Neural progenitor cell (in vitro differentiated cells): ENCODE measurements at regions not wholly inside any gene's neighbourhood (a gene's known extent, or its start where the extent isn't known, plus 50 kb on each side); places are given as distances from the start of the nearest gene placed in this dataset.

ENCODE experiments used
- EZH2 ChIP-seq: fragments of 200-600 bp; sonication (generic); IDR thresholded peaks from 2 replicates; pipeline ENCODE4 v1.6.1; 2017; ENCODE audit warnings: antibody characterized with exemption, mild to moderate bottlenecking, moderate library complexity
- TF ChIP-seq, protein P1 (sequence below): fragments of 200-600 bp; sonication (generic); IDR thresholded peaks from 2 replicates; pipeline ENCODE4 v1.5.1; 2017; ENCODE audit warnings: antibody characterized with exemption, mild to moderate bottlenecking

DNA sequence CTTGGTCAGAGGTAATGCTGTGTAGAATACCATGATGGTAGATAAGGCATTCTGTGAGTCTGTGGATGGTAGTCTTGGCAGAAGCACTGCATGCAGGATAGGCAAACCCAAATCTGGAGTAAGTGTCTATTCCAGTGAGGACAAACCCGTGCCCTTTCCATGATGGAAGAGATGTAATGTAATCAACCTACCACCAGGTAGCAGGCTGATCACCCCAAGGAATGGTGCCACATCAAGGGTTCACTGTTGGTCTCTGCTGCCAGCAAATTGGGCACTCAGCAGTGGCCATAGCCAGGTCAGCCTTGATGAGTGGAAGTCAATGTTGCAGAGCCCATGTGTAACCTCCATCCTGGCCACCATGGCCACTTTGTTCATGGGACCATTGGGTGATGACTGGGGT lies 155.0 kb downstream of the RAP2A start:
- TF ChIP-seq EZH2 = no peak
- TF ChIP-seq, protein P1, sequence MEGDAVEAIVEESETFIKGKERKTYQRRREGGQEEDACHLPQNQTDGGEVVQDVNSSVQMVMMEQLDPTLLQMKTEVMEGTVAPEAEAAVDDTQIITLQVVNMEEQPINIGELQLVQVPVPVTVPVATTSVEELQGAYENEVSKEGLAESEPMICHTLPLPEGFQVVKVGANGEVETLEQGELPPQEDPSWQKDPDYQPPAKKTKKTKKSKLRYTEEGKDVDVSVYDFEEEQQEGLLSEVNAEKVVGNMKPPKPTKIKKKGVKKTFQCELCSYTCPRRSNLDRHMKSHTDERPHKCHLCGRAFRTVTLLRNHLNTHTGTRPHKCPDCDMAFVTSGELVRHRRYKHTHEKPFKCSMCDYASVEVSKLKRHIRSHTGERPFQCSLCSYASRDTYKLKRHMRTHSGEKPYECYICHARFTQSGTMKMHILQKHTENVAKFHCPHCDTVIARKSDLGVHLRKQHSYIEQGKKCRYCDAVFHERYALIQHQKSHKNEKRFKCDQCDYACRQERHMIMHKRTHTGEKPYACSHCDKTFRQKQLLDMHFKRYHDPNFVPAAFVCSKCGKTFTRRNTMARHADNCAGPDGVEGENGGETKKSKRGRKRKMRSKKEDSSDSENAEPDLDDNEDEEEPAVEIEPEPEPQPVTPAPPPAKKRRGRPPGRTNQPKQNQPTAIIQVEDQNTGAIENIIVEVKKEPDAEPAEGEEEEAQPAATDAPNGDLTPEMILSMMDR = peak; percentile 19
